K562 (cell line): ENCODE measurements at regions not wholly inside any gene's neighbourhood (a gene's known extent, or its start where the extent isn't known, plus 50 kb on each side); places are given as distances from the start of the nearest gene placed in this dataset.

ENCODE experiments used
- ATAC-seq: fragments of 200-7000 bp; cut with Tn5 transposase; 3 replicates; pipeline ENCODE4 v1.9.1; 2020; ENCODE audit warnings: moderate library complexity
- BruUV-seq: library from RNA; stranded (reverse); fragments of 400-500 nt; replicated peaks from 2 replicates; lab custom pipeline; 2021; lab: Mats Ljungman, UMichigan
- CTCF ChIA-PET: fragments of 300-600 bp; formaldehyde crosslinking; extraction: SDS; loops from one replicate; lab custom pipeline; 2021; ENCODE audit warnings: low intra/inter-chr PET ratio; lab: Yijun Ruan, JAX
- POLR2A ChIA-PET: fragments of 300-600, 350-650 bp; sonication (Branson Sonifier 250); formaldehyde crosslinking; extraction: SDS; loops from one replicate; lab custom pipeline; 2021; ENCODE audit warnings: antibody characterized with exemption, inconsistent platforms; lab: Yijun Ruan, JAX
- DNase-seq, 4 experiments: peaks; one replicate each; pipeline versions ENCODE4 v3.0.0 to v3.0.0-alpha.2; 2011 to 2018; ENCODE audit warnings: low spot score in 3 of 4, mixed read lengths in 3 of 4; ENCODE audit errors: extremely low read depth in 1 of 4
- FAIRE-seq: peaks from 2 replicates; lab custom pipeline; 2011; peaks lifted over from hg19 to GRCh38; lab: Jason Lieb, UNC
- H2AFZ ChIP-seq: 2 replicates; pipeline ENCODE4 v1.6.0; 2011; ENCODE audit warnings: low read depth, low read length, control low read depth, inconsistent platforms
- H3K27ac ChIP-seq: fragments of 200-600 bp; 3 replicates; pipeline ENCODE4 v1.8.0; 2011; ENCODE audit warnings: low read depth, mild to moderate bottlenecking, control low read depth, inconsistent platforms, low read length, moderate library complexity, mixed read lengths; ENCODE audit errors: extremely low read depth
- H3K27me3 ChIP-seq, 2 experiments: fragments of 300-600 bp in 1 of 2; 2 replicates in 1 of 2; 3 replicates in 1 of 2; pipeline versions ENCODE4 v1.6.0 to v1.8.0; 2011; ENCODE audit warnings: inconsistent platforms in 2 of 2, low read length in 2 of 2, mild to moderate bottlenecking in 1 of 2, mixed read lengths in 1 of 2, moderate library complexity in 1 of 2; ENCODE audit not compliant: control insufficient read depth in 2 of 2, insufficient read depth in 2 of 2
- H3K36me3 ChIP-seq: fragments of 300-600 bp; 3 replicates; pipeline ENCODE4 v1.8.0; 2011; ENCODE audit warnings: mild to moderate bottlenecking, low read length, inconsistent platforms; ENCODE audit not compliant: control insufficient read depth, insufficient read depth
- H3K4me1 ChIP-seq, 2 experiments: fragments of 200-600 bp in 1 of 2; replicated peaks in 1 of 2; 2 replicates in 1 of 2; 3 replicates in 1 of 2; pipeline versions ENCODE4 v1.5.1 to v1.8.0; 2011; ENCODE audit warnings: inconsistent platforms in 2 of 2, low read length in 2 of 2, mild to moderate bottlenecking in 1 of 2, mixed read lengths in 1 of 2, moderate library complexity in 1 of 2; ENCODE audit not compliant: control insufficient read depth in 2 of 2, insufficient read depth in 2 of 2
- H3K4me2 ChIP-seq: 2 replicates; pipeline ENCODE4 v1.6.1; 2011; ENCODE audit warnings: low read length, control low read depth, inconsistent platforms, mixed read lengths; ENCODE audit not compliant: insufficient read depth
- H3K4me3 ChIP-seq: fragments of 200-600 bp; sonication (generic), shearing (Covaris generic); 2 replicates; pipeline ENCODE4 v1.5.1; 2016; ENCODE audit warnings: control low read depth, inconsistent platforms
- H3K79me2 ChIP-seq: fragments of 200-600 bp; 3 replicates; pipeline ENCODE4 v1.8.0; 2011; ENCODE audit warnings: low read length, inconsistent platforms; ENCODE audit not compliant: control insufficient read depth, insufficient read depth
- H3K9ac ChIP-seq, 2 experiments: 2 replicates each; pipeline versions ENCODE4 v1.6.0 to v1.6.1; 2011; ENCODE audit warnings: low read depth in 2 of 2, low read length in 2 of 2, control low read depth in 1 of 2, inconsistent platforms in 1 of 2, mild to moderate bottlenecking in 1 of 2, mixed read lengths in 1 of 2; ENCODE audit not compliant: insufficient read depth in 1 of 2
- H3K9me1 ChIP-seq: one replicate; pipeline ENCODE4 v1.6.0; 2011; ENCODE audit warnings: inconsistent platforms, mild to moderate bottlenecking, low read length, moderate library complexity; ENCODE audit not compliant: control insufficient read depth, insufficient read depth
- H3K9me3 ChIP-seq: replicated peaks from 2 replicates; pipeline ENCODE4 v1.5.1; 2011; ENCODE audit warnings: low read depth, low read length, inconsistent platforms; ENCODE audit not compliant: control insufficient read depth, insufficient read depth
- H4K20me1 ChIP-seq: replicated peaks from 2 replicates; pipeline ENCODE4 v1.6.1; 2011; ENCODE audit warnings: low read length, inconsistent platforms, mixed read lengths; ENCODE audit not compliant: control insufficient read depth, insufficient read depth
- HCFC1 ChIP-seq: IDR thresholded peaks from 2 replicates; pipeline ENCODE4 v1.6.1; 2012; ENCODE audit warnings: low read depth, low read length, improper control_type of control experiment
- HNRNPL ChIP-seq: fragments of 200-400 bp; formaldehyde crosslinking; IDR thresholded peaks from 2 replicates; pipeline ENCODE4 v1.6.1; 2017; ENCODE audit warnings: low read depth, mild to moderate bottlenecking, low read length
- STAT5A ChIP-seq: IDR thresholded peaks from 2 replicates; pipeline ENCODE4 v1.6.1; 2012; ENCODE audit warnings: low read length, inconsistent platforms, borderline replicate concordance
- ZNF263 ChIP-seq: sonication (generic); formaldehyde crosslinking; IDR thresholded peaks from 2 replicates; pipeline ENCODE4 v1.8.0; 2022; ENCODE audit warnings: mild to moderate bottlenecking, missing genetic modification reagents, borderline replicate concordance
- ZNF274 ChIP-seq: IDR thresholded peaks from 2 replicates; pipeline ENCODE4 v1.6.1; 2011; ENCODE audit warnings: low read depth, mild to moderate bottlenecking, low read length, moderate library complexity, borderline replicate concordance
- ZNF561 ChIP-seq: fragments of 450-650 bp; formaldehyde crosslinking; conservative IDR thresholded peaks from 2 replicates; pipeline ENCODE4 v1.4.0; 2020; ENCODE audit warnings: mild to moderate bottlenecking, moderate library complexity
- WGBS: fragments of 100-300 bp; shearing (Covaris generic); methylation state at CpG from one replicate; pipeline ENCODE4 v1.1.6; 2016; ENCODE audit warnings: low coverage, mixed read lengths; ENCODE audit not compliant: insufficient coverage; ENCODE audit errors: missing lambda C conversion rate; 5-methylcytosine and 5-hydroxymethylcytosine counted together
- in situ Hi-C: fragments of 300-500 bp; cut with MboI; formaldehyde crosslinking; loops from 4 replicates; pipeline ENCODE4 v1.15.0; 2018; ENCODE audit warnings: inconsistent platforms, mixed read lengths
- intact Hi-C: fragments of 100-400 bp; cut with micrococcal nuclease; formaldehyde crosslinking; loops from 2 replicates; pipeline ENCODE4 v1.14.2; 2022
- TF ChIP-seq, protein P1 (sequence below): fragments of 450-650 bp; formaldehyde crosslinking; IDR thresholded peaks from 2 replicates; pipeline ENCODE4 v1.4.0; 2022; ENCODE audit warnings: missing genetic modification characterization
- TF ChIP-seq, protein P2 (sequence below): fragments of 200-800 bp; sonication (Bioruptor generic); IDR thresholded peaks from 2 replicates; pipeline ENCODE4 v1.6.1; 2016; ENCODE audit warnings: missing genetic modification characterization, missing compliant biosample characterization
- TF ChIP-seq, protein P3 (sequence below): fragments of 250-450 bp; sonication (Bioruptor Pico); IDR thresholded peaks from 2 replicates; pipeline ENCODE4 v1.8.0; 2022; ENCODE audit warnings: moderate library complexity, mild to moderate bottlenecking, inconsistent platforms

DNA sequence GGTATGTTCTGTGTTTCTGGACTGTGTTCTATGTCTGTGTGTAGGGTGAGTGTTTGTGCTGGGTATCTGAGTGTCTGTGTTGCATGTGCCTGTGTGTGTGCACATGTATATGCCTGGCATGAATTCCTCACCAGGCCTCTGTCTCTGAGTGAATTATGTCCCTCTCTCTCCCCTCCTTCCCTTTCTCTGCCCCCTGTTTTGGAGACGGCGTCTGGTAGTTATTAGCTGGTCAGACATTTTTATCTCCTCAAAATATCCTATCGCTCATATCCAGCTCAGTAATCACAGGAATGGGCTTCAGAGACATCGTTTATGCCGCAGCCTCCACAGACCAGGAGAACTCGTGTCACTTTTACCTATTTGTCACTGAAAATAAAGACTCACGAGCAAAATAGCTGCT is 483.2 kb upstream of the BRINP1 start (continued):
- TF ChIP-seq, protein P1, sequence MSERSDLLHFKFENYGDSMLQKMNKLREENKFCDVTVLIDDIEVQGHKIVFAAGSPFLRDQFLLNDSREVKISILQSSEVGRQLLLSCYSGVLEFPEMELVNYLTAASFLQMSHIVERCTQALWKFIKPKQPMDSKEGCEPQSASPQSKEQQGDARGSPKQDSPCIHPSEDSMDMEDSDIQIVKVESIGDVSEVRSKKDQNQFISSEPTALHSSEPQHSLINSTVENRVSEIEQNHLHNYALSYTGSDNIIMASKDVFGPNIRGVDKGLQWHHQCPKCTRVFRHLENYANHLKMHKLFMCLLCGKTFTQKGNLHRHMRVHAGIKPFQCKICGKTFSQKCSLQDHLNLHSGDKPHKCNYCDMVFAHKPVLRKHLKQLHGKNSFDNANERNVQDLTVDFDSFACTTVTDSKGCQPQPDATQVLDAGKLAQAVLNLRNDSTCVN (CRISPR knock-in tag): no peak
- TF ChIP-seq ZNF561 (no peak), ZNF263 (CRISPR knock-in tag) (no peak), STAT5A (no peak), HCFC1 (no peak)

DNA sequence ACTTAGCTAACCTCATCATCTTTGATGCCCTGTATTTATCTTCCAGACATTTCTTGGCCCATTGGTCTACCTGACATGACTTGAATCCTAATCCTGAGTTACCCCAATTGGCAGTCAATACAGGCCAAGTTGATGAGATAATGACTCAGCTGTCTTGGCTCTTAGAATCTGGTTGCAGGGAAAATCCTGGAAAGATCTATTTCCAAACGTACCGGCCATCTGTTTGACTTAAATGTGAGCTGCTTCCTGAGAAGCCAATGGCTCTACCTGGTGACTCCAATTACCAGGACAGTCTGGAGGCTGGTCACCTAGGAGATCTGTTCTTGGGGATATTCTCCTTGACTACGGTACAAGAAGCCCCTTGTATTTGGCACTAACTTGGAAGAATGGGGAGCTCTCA is 475.2 kb upstream of the BRINP1 start:
- intact Hi-C loops: no loop called here
- in situ Hi-C loops: no loop called here
- no peak overlapping the region for H2AFZ ChIP-seq
- H4K20me1 ChIP-seq: no peaks in the 10 kb centered on the region
- H3K79me2 ChIP-seq: no peaks in the 10 kb centered on the region
- POLR2A ChIA-PET: no interaction called here
- no peak for ATAC-seq
- no peak overlapping the region for H3K27ac ChIP-seq
- H3K9me3 ChIP-seq: 0 out of 2 replicates have a peak, but pooled peaks cover 1% of the 10 kb centered on the region
- no peak overlapping the region for H3K9ac ChIP-seq
- no peak overlapping the region for H3K4me2 ChIP-seq
- H3K4me3 ChIP-seq: no peak overlapping the region
- TF ChIP-seq, protein P2, sequence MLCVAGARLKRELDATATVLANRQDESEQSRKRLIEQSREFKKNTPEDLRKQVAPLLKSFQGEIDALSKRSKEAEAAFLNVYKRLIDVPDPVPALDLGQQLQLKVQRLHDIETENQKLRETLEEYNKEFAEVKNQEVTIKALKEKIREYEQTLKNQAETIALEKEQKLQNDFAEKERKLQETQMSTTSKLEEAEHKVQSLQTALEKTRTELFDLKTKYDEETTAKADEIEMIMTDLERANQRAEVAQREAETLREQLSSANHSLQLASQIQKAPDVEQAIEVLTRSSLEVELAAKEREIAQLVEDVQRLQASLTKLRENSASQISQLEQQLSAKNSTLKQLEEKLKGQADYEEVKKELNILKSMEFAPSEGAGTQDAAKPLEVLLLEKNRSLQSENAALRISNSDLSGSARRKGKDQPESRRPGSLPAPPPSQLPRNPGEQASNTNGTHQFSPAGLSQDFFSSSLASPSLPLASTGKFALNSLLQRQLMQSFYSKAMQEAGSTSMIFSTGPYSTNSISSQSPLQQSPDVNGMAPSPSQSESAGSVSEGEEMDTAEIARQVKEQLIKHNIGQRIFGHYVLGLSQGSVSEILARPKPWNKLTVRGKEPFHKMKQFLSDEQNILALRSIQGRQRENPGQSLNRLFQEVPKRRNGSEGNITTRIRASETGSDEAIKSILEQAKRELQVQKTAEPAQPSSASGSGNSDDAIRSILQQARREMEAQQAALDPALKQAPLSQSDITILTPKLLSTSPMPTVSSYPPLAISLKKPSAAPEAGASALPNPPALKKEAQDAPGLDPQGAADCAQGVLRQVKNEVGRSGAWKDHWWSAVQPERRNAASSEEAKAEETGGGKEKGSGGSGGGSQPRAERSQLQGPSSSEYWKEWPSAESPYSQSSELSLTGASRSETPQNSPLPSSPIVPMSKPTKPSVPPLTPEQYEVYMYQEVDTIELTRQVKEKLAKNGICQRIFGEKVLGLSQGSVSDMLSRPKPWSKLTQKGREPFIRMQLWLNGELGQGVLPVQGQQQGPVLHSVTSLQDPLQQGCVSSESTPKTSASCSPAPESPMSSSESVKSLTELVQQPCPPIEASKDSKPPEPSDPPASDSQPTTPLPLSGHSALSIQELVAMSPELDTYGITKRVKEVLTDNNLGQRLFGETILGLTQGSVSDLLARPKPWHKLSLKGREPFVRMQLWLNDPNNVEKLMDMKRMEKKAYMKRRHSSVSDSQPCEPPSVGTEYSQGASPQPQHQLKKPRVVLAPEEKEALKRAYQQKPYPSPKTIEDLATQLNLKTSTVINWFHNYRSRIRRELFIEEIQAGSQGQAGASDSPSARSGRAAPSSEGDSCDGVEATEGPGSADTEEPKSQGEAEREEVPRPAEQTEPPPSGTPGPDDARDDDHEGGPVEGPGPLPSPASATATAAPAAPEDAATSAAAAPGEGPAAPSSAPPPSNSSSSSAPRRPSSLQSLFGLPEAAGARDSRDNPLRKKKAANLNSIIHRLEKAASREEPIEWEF: no peak
- TF ChIP-seq, protein P3, sequence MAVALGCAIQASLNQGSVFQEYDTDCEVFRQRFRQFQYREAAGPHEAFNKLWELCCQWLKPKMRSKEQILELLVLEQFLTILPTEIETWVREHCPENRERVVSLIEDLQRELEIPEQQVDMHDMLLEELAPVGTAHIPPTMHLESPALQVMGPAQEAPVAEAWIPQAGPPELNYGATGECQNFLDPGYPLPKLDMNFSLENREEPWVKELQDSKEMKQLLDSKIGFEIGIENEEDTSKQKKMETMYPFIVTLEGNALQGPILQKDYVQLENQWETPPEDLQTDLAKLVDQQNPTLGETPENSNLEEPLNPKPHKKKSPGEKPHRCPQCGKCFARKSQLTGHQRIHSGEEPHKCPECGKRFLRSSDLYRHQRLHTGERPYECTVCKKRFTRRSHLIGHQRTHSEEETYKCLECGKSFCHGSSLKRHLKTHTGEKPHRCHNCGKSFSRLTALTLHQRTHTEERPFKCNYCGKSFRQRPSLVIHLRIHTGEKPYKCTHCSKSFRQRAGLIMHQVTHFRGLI: no peak
- TF ChIP-seq HNRNPL: no peak
- no peak for TF ChIP-seq ZNF274
- TF ChIP-seq, all 486 proteins: peak for 0
- DNase-seq (no peak), FAIRE-seq (no peak)
- WGBS: 3% methylated on average over 3 of the region's 3 CpGs
- CTCF ChIA-PET: no interaction called here
- Histone ChIP-seq H3K9me1 (no peaks in the 10 kb centered on the region), H3K36me3 (no peaks in the 10 kb centered on the region), H3K4me1 (no peaks in the 10 kb centered on the region), H3K27me3 (no peaks in the 10 kb centered on the region)
- BruUV-seq: no TSS peak
